ENCODE measurements at regions not wholly inside any gene's neighbourhood (a gene's known extent, or its start where the extent isn't known, plus 50 kb on each side); places are given as distances from the start of the nearest gene placed in this dataset.

DNA sequence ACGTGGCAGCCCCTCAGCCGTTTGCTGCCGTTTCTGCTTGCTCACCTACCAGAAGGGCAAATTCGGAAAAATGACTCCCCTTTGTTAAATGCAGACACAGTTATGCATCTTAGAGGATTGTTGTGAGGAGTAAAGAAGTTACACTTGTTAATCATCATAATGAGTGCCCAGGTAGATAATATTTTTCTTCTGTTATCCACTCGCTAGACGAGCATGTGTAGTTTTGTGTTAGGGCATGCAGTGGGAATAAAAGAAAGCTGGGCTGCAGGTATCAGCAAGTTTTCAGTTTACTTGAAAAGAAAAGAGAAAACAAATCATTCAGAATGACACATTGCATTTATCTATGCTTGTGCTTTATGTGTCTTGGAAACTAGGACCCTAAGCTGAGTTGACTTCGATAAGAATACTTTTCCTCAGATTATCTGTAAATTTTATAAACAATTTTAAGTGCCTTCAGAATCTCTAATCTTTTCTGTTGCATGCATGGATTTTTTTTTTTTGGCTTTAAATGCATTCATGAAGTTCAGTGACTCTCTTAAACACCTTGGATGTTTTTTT lies 365.3 kb downstream of the QKI start:
- DNase-seq (ENCODE audit: low spot score): no peak

DNA sequence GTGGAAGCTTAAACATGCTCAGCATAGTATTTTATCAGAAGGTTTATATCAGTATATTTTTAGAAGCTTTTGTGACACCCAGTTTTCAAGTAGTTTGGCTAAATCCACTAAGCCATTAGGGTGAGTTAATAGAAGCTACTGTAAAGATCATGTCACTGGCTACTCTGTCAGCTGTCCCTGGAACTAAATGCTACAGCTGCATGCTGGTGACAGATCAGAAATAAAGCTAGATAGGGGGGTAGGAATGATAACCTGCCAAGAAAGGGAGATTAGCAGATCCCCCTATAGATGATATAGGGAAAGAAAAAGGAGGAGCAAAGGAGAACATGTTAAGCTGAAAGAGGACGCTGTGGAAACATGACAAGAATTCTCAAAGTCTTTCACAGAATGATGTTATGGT lies 363.2 kb downstream of the QKI start:
- DNase-seq (ENCODE audit: low spot score): no peak

DNA sequence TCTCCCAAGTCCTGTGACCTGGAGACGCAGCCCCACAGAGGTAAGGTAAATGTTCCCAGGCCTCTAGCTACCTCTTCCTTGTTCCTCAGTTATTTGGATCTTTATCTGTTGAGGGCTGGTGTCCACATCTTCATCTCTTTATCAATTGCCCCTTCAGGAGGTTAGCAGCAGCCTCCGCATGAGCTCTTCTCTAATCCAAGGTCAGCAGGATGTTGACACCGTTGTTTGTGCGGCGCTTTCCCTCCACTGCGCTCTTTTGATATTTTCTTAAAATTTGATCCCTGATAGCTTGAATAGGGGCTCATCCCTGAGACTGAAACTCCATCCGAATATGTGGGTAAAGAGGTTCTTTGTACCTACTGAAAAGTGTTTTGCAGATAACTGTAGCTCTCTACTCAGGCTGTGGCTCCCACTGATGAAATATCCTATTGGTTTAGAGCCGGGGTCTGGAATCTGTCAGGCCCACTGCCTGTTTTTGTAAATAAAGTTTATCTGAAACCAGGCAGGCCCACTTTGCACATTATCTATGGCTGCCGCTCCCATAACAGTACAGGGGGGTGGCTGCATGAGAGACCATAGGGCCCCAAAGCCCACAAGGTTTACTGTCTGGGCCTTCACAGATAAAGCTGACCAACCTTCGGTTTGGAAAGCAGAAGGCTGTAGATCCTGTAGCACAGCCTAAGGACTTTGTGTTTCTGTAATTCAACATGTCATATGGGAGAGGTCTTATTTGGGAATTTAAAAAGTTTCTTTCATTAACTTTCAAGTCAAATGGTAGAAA lies 362.6 kb downstream of the QKI start:
- DNase-seq (ENCODE audit: low spot score): peak; percentile 92

DNA sequence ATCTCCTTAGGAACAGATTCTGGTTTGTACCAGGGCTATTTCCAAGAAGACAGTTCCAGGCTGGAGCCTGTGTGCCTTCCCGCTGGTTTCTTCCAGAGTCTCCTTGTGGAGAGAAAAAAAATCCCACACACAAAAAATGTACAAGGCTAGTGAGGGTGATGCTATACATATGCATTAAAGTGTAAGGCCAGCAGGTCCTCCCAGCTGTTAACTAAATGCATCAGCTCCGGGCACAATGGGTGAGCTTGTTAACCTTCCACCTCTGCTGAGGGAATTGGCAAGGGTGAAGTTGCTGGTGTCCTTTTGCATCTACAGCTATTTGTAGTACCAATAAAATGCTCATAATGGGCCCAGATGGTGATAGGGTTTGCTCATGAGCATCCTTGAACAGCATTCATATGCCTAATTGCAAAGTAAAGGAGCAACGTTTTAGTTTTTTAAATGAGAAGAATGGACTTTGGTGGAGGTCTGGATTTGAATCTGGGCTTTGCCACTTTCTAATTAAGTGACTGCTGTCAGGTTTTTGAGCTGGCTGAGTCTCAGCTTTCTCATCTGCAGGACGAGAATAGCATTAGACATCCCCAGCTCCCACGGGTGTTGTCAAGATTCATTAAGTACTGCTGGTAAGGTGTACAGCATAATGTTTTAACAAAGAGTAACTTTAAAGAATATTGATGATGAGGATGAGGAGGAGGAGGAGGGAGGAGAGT lies 361.8 kb downstream of the QKI start:
- DNase-seq (ENCODE audit: low spot score): peak; percentile 84

DNA sequence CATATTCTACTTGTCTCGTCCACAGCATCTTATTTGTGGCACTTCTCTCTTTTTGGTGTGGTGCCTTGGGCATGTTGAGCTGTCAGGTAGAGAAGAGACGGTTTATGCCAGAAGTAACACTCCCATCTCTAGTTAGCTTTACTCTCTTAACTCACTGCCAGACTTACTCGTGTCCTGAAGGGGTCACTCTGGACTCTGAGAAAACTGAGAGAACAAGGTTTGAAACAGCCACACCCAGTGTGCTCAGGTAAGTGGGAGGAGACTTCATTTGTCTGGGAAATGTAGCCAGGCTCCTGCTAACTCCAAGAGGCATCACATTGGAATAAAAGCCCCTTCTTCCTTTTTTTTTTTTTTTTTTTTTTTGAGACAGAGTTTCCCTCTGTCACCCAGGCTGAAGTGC lies 360.8 kb downstream of the QKI start:
- no peak for DNase-seq (ENCODE audit: low spot score)

DNA sequence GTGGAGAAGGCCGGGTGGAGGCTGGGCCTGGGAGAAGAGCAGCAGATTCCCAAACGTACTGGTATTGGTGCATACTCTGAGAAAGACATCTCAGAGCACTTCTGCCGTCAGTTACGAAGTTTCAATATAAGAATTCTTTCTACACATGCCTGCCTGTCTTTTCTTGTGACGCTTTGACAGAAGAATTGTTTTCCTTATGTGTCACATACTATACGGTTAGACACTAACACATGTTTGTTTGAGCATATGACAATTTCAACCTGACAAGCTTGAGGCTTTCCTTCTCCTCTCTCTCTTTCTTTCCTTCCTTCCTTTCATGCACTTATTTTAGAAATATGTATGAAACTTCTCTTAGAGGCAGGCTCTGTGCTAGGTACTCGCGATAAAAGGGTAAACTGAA lies 360.0 kb downstream of the QKI start:
- no peak for DNase-seq (ENCODE audit: low spot score)

DNA sequence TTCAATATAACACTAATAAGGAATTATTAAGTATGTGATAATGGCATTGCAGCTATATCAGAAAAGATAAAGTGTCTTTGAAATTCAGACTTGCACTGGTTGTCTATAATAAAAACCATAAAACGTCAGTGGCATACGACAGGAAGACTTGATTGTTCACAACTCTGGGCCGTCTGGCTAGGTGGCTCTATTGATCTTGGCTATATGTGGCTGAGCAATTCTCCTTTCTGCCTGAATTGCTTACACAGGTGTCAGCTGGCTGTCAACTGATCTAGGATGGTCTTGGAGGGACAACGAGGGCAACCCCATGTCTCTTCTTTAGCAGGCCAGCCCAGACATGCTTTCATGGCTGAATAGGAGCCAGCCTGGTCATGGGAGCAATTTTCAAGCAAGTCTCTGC lies 359.1 kb downstream of the QKI start:
- DNase-seq (ENCODE audit: low spot score): no peak

DNA sequence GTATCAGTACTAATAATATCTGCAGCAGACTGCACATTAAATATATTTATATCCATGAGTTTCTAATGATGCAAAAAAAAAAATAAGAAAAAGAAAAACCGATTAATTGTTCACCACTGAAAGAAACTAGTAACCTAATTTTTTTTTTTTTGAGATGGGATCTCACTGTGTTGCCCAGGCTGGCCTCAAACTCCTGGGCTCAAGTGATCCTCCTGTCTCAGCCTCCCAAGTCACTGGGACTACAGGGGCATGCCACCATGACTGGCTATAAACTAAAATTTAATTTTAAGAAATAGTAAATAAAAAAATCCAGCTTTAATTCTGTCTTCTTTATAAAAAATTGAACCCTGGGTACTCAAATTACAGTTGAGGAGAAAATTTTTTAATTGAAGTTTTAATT lies 358.2 kb downstream of the QKI start:
- no peak for DNase-seq (ENCODE audit: low spot score)

DNA sequence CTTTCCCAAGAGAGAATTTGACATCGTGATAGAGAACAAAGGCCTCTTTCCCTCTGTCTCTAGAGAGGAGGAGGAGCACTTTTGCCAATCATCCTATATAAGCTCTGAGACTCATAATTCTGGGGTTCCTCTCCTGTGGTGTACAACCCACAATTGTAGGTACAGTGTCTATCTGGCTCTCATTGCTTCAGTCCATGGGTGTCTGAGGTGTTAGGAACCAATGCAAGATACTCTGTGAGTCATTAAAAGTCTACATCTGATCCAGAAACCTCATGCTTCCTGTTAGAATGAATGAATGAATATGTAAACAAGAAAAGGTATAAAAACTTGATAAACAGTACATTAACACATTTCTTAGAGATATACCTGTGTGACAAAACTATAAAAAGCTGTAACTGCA lies 356.7 kb downstream of the QKI start:
- DNase-seq (ENCODE audit: low spot score): no peak

DNA sequence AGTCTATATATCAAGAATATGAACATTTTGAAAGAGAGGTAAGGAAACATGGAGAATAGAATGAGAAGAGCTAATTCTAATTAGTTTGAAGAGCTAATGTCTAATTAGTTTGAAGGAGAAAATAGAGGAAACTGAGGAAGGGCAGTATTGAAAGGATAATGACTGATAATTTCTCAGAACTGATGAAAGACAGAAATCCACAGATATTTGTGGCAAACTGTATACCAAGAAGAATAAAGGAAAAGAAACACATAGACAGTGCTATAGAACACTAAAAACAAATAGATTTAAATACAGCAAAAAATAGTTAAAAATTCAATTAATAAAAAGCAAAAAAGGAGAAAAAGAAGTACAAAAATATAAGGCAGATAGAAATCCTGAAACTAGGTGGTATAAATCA lies 354.4 kb downstream of the QKI start:
- no peak for DNase-seq (ENCODE audit: low spot score)

DNA sequence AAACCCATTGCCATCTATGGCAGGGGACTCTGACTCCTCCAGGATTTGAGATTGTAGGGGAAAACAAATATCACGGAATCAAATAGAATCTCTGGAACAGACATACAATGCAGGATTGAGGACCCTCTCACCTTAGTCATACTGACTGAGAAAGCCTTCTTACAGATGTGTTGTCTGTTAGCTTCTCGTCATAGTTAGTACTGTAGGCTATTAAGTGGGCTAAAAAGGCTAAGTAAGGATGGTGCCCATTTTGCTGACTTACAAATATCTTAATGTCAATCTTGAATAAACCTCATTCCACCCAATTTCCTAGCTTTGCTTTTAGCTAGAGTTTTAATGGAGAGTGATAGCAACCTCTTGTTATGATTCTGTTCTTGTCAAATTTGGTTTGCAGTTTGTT lies 352.4 kb downstream of the QKI start:
- no peak for DNase-seq (ENCODE audit: low spot score)

DNA sequence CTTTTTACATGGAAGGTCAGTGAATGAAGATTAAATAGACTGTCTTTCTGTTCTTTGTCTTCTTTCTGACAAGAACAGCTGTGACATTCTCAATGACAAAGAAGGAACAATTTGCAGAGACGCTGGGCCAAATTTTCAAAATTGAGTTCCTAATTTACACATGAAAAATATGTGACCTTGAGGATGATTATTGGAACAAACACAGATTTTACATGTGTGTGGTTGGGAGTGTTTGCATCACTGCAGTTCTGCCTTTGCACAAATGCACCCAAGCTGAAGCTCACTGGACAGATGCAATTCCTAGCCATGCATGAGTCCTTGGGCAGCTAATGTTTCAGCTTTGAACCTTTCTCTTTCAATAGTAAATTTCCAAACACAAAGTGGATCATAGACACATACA lies 350.8 kb downstream of the QKI start:
- no peak for DNase-seq (ENCODE audit: low spot score)

DNA sequence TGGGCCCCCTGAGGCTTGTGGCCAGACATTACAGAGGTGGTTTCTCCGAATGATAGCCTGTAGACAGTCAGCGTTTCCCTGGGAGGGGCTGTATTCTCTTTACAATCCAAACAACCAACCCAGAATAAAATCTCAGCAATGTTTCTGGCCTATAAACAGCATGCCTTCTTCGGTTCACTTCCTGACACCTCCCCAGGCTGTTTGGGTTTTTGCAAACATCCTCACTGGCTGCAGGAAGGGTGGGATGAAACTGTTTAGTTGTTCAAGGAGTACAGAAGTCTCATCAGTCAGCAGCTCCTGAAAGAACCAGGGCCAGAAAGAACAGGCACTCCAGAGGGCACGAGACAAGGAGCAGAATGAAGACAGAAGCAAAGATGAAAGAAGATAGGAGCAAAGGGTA lies 350.0 kb downstream of the QKI start:
- DNase-seq (ENCODE audit: low spot score): no peak

DNA sequence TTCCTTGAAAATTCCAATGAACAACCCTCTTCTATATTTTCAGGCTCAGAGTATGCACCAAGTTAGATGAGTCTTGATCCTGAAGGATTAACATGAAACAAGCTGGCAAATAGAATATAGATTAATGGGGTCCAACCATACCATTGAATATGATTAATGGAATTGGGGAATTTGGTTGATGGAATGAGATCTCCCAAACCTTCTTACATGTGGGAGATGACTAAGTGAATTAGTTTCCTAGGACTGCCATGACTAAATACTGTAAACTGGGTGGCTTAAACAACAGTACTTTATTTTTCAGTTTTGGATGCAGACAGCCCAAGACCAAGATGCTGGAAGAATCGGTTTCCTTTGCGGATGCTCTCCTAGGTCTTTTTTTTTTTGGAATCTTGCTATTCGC lies 347.0 kb downstream of the QKI start:
- DNase-seq (ENCODE audit: low spot score): no peak

DNA sequence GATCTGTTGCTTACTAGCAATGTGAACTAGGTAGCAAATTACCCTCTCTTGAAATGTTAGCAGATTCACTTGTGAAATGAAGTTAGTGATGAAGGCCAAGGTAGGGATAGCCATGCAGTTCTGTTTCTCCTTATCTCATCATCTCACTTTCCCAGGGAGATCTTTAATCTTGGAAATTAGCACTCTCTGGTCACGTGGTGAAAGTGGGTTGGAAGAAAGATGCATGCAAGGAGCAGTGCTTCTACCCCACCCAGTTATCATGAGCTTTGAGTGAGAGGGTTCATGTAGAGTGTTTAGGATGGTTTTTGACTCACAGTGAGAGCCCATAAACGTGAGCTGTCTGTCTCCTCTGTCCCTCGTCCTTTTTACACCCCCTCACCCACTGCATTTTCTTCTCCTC lies 346.3 kb downstream of the QKI start:
- peak; percentile 54 for DNase-seq (ENCODE audit: low spot score)

DNA sequence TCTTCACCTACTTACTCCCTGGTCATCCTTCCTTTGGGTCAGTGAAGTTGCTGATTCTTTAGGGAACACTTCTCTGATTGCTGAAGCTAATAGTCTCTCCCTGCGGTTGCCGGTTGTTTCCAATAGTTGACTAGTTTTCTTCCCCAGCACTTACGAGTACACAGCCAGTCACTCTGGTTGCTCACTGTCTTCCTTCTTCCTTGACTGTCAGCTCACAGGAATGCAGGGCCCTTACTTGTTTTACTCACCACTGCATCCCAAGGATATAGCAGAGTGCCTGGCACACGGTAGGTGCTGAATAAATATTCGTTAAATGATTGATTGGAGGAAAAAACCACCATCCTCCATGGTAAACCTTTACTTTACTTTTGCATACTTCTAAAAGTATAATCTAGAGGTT lies 345.0 kb downstream of the QKI start:
- DNase-seq (ENCODE audit: low spot score): no peak

DNA sequence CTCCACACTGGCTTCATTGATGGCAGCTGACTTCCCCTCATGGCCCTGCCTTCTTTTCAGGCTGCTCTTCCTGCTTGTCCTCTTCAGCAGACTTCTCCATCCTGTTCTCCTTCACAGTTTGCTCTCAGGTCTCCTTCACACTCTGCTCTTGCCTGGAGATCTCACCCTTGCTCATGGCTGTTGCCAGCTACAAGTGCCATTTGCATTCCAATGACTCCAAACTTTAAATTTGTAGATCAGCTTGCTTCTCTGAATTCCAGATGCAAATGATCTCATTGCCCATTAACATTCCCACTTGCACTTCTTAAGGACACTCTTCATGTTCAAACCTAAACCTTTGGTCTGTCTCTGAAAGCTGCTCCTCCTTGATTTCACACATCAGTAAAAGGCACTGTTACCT lies 343.0 kb downstream of the QKI start:
- no peak for DNase-seq (ENCODE audit: low spot score)

DNA sequence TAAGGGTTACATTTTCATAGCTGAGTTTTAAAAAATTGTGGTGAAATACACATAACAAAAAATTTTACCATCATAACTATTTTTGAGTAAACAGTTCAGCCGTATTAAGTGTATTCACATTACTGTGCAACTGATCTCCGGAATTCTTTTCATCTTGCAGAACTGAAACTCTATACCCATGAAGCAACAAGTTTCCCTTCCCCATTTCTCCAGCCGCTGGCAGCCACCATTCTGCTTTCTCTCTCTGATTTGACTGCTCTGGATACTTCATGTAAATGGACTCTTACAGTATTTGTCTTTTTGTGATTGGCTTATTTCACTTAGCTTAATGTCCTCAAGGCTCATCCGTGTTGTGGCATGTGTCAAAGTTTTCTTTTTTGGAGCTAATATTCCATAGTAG lies 341.6 kb downstream of the QKI start:
- DNase-seq (ENCODE audit: low spot score): no peak

DNA sequence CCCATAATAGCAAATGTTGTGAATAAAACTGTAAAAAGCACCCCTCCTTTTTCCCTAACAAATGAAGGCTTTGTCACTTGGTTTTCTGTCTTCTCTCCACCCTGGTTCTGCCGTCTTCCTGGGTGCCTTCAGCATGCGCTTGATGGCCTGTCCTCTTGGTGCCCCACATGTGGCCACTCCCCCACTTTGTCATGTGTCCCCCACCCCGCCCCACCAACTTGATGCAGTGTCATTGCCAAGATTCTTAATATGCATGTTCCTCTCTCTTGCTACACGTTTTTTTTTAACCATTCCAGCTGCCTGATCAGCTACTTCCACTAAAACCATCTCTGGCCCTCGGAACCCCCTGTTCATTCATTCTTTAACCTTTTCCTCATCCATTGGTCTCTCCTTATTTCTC lies 340.3 kb downstream of the QKI start:
- DNase-seq (ENCODE audit: low spot score): no peak

DNA sequence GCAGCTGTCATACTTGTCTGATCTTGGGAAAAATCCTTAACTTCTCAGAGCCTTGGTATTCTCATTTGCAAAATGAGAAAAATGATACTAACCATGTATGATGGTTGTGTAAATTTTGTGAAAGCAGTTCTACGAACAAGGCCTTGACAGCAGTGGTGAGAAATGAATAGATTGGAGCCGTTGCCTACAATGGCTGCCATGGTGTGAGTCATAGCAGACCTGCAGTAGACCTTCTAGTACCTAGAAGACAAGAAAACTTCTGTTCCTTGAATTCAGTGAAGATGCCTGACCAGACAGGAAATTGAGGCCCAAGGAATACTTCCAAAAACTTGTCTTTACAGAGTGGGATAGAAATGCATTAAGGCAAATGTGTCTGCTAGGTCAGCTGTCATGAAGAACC lies 338.9 kb downstream of the QKI start:
- DNase-seq (ENCODE audit: low spot score): no peak

DNA sequence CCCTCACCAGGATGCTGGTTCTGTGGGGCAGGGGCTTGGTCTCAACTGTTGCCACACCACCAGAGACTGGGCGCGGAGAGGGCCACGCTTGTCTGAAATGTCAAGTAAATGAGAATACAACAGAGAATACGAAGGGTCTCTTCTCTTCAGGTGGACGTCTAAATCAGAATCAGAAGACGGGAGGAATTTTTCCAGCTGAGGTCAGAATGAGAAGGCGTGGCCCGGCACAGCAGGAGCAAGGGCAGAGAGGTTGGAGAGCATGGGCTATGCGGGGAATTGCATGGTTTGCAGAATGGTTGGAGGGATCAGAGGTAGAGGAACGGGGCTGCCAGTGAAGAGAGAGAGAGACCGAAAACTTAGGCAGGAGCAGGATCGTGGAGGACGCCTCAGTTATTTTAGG lies 337.9 kb downstream of the QKI start:
- DNase-seq (ENCODE audit: low spot score): no peak

DNA sequence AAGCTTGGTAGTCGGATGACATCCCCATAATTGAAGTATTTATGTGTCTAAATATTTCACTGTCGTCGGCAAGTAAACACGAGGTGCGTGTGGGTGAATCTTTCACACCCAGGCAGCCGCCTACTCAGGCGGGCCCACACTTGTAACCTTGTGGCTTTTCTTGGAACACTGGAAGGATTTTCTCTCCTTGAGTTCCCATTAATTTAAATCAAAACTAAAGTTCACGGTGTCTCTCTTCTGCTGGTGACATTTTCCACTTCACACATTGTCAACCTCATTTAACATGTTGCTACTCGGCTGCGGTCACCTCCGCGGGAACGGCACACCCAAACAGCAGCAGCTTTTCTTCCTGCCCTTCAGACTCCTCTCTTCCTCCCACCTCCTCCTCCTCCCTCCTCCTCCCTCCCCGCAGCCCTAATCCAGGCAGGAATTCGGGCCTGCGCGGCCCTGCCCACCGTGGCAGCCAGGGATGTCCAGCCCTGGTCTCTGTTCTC lies 336.6 kb downstream of the QKI start:
- DNase-seq (ENCODE audit: low spot score): no peak

DNA sequence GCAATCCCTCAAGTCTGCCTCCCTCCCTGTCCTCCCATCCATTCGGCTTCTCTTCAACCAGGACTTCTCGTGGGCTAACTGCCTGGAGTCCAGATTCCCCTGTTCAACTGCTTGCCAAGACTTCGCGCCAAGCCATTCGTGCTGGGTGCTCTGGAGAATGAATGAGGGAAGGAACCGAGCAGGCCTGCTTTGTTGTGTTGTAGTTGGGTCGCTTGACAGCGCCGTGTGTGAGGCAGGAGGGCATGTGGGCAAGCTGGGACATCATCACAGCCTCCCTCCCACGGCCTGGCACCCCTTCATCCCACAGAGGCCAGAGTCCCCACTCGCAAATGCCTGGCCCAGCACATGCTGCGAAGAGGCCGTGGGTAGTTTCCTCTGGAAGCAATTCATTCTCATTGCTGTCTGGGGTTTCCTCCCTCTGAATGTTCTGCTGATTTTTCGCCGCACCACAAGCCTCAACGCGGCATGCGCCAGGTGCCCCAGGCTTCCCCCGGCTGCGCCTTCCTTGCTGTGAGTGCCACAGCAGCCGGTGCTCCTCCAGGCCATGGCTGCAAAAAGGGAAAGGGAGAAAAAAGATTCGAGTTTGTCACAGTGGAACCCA lies 336.0 kb downstream of the QKI start:
- DNase-seq (ENCODE audit: low spot score): no peak

All from SK-N-DZ (cell line).